Muscle of arm (tissue), 1 donor: ENCODE measurements at regions not wholly inside any gene's neighbourhood (a gene's known extent, or its start where the extent isn't known, plus 50 kb on each side); places are given as distances from the start of the nearest gene placed in this dataset.

Source experiments
- DNase-seq: peaks from one replicate; pipeline ENCODE4 v3.0.0-alpha.2; 2013

GRCh38 chr1:5475572-5475971, 516.7 kb downstream of the NPHP4 start:
- no peak for DNase-seq

GRCh38 chr1:5473268-5473667, 519.0 kb downstream of the NPHP4 start:
- DNase-seq = no peak

GRCh38 chr1:5466487-5466886, 525.7 kb downstream of the NPHP4 start:
- DNase-seq = no peak

GRCh38 chr1:5465281-5465711, 526.9 kb downstream of the NPHP4 start:
- DNase-seq = no peak

GRCh38 chr1:5464366-5464765, 527.9 kb downstream of the NPHP4 start:
- DNase-seq = no peak

- no peak for DNase-seq
These were observed 531.3 kb downstream of the NPHP4 start for GRCh38 chr1:5460974-5461373.

- DNase-seq = no peak
These were observed 532.2 kb downstream of the NPHP4 start for GRCh38 chr1:5459839-5460610.

GRCh38 chr1:5458248-5458647, 534.0 kb downstream of the NPHP4 start:
- DNase-seq = no peak

GRCh38 chr1:5456090-5456811, 536.0 kb downstream of the NPHP4 start:
- DNase-seq = no peak

GRCh38 chr1:5455651-5456050, 536.6 kb downstream of the NPHP4 start:
- no peak for DNase-seq

GRCh38 chr1:5455056-5455455, 537.2 kb downstream of the NPHP4 start:
- no peak for DNase-seq

GRCh38 chr1:5453347-5453746, 538.9 kb downstream of the NPHP4 start:
- no peak for DNase-seq

- no peak for DNase-seq
These were observed 540.6 kb downstream of the NPHP4 start for GRCh38 chr1:5451671-5452070.

GRCh38 chr1:5448486-5448885, 543.7 kb downstream of the NPHP4 start:
- DNase-seq = no peak

GRCh38 chr1:5447503-5447960, 544.7 kb downstream of the NPHP4 start:
- DNase-seq = no peak

GRCh38 chr1:5444396-5444795, 547.8 kb downstream of the NPHP4 start:
- no peak for DNase-seq

- no peak for DNase-seq
These were observed 555.4 kb downstream of the NPHP4 start for GRCh38 chr1:5436808-5437207.

GRCh38 chr1:5435414-5435813, 556.8 kb downstream of the NPHP4 start:
- DNase-seq = no peak

GRCh38 chr1:5432436-5432835, 559.8 kb downstream of the NPHP4 start:
- DNase-seq = no peak

- no peak for DNase-seq
These were observed 561.1 kb downstream of the NPHP4 start for GRCh38 chr1:5430911-5431697.

GRCh38 chr1:5430136-5430535, 562.1 kb downstream of the NPHP4 start:
- DNase-seq = no peak

- DNase-seq = no peak
These were observed 563.9 kb downstream of the NPHP4 start for GRCh38 chr1:5428351-5428750.
